ENCODE measurements at regions not wholly inside any gene's neighbourhood (a gene's known extent, or its start where the extent isn't known, plus 50 kb on each side); places are given as distances from the start of the nearest gene placed in this dataset.

DNA sequence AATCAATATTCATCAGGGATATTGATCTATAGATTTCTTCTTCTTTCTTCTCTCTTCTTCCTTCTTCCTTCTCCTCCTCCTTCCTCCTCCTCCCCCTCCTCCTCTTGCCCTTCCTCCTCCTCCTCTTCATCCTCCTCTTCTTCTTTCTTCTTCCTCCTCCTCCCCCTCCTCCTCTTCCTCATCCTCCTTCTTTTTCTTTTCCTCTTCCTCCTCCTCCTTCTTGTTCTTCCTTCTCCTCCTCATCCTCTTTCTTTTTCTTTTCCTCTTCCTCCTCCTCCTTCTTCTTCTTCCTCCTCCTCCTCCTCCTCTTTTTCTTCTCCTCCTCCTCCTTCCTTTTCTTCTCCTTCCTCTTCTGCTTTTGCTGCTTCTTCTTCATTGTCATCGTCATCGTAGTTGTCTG, 52.4 kb upstream of the SERINC1 start:
- no peak overlapping the region for H3K4me3 ChIP-seq (ENCODE audit: low read length)
- TF ChIP-seq, protein P1, sequence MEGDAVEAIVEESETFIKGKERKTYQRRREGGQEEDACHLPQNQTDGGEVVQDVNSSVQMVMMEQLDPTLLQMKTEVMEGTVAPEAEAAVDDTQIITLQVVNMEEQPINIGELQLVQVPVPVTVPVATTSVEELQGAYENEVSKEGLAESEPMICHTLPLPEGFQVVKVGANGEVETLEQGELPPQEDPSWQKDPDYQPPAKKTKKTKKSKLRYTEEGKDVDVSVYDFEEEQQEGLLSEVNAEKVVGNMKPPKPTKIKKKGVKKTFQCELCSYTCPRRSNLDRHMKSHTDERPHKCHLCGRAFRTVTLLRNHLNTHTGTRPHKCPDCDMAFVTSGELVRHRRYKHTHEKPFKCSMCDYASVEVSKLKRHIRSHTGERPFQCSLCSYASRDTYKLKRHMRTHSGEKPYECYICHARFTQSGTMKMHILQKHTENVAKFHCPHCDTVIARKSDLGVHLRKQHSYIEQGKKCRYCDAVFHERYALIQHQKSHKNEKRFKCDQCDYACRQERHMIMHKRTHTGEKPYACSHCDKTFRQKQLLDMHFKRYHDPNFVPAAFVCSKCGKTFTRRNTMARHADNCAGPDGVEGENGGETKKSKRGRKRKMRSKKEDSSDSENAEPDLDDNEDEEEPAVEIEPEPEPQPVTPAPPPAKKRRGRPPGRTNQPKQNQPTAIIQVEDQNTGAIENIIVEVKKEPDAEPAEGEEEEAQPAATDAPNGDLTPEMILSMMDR (conservative IDR thresholded peaks at IDR 0.05; ENCODE audit: low read depth, low read length): no peak
- DNase-seq (ENCODE audit: low read depth): no peak

DNA sequence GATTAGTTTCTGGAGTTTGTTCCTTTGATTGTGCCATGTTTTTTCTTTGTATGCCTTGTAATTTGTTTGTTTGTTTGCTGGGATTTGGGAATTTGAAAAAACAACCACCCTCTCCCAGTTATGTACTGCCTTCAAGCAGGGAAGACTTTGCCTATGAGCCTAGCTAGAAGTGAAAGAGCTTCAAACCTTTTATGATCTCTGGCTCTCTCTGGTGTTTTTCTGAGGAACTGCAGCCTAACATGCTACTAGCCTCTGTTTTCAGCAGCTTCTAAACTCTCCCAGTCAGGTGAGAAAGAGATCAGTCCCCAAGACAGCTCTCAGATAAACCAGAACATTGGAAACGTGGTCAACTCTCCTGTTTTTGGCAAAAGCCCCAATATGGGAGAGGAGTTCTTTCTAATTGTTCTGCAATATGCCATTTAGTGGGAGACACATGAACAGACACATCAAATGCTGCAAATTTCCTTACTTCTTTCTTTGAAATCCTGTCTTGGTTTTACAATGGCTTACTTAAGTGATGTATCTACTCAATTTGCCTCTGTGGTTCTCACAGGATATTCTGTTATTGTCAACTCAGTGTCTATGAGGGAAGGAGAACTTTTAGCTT, 58.9 kb upstream of the SERINC1 start:
- DNase-seq (ENCODE audit: low read depth): peak; percentile 16
- TF ChIP-seq, protein P1 (conservative IDR thresholded peaks at IDR 0.05; ENCODE audit: low read depth, low read length): peak; percentile 98

DNA sequence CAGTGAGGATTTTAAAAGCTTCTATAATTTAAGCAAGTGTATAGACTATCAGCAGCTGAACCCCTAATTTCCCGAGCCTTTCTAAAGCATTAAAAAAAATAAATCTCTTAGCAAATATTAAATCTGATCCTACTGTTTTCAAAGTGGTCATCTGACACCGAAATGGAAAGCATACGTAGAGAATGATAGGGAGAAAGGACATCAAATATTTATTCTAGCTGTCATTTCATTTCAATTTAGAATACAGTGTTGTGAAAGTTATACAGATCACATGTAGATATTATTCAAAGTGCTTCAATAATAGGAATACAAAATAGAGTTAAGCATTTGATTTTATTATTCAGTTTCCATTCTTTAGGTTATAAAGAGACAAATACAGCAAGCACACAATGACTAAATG, 61.9 kb upstream of the PKIB start:
- TF ChIP-seq, protein P1 (conservative IDR thresholded peaks at IDR 0.05; ENCODE audit: low read depth, low read length): no peak
- no peak for DNase-seq (ENCODE audit: low read depth)

More for the DNA sequence above, 58.9 kb upstream of the SERINC1 start:
- no peak overlapping the region for H3K4me3 ChIP-seq (ENCODE audit: low read length)

DNA sequence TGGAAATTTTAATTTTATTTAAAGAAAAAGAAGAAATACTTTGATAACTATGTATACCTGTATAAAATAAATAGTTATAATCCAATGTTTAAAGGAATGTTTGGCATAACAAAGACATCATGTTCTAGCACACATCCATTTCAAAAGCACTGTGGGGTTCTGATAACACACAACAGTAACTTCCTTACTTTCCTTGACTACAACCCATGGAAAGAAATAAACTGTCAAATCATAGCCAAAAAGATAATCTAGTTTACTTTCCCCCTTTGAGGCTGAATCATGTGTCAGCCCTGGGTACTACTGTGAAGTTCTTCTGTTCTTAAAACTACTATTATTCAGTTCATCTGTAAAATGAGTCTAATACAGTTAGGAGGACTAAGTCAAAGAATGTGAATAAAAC, 61.4 kb upstream of the PKIB start:
- no peak for DNase-seq (ENCODE audit: low read depth)
- TF ChIP-seq, protein P1 (conservative IDR thresholded peaks at IDR 0.05; ENCODE audit: low read depth, low read length): no peak
- no peak overlapping the region for H3K4me3 ChIP-seq (ENCODE audit: low read length)

More for the DNA sequence above, 61.9 kb upstream of the PKIB start:
- H3K4me3 ChIP-seq (ENCODE audit: low read length): no peak overlapping the region

DNA sequence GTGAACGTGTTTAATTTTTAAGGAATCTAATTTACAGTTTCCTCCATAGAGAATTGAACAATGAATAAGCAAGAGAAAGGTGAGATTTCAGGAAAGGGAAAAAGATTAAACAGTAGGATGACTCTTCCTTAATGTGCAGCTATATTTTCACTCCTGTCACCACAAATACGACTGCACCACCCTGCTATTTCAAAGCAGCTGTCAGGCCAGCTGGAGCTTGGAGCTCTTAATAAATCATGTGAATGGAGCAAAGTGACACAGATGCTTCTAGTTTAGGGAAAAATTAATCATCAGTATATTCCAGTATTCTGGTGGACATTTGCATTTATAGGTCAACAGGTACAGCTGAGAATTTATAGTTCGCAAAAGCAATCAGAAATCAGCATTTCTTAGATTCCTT, 56.5 kb upstream of the PKIB start:
- DNase-seq (ENCODE audit: low read depth): no peak
- TF ChIP-seq, protein P1 (conservative IDR thresholded peaks at IDR 0.05; ENCODE audit: low read depth, low read length): no peak
- no peak overlapping the region for H3K4me3 ChIP-seq (ENCODE audit: low read length)

DNA sequence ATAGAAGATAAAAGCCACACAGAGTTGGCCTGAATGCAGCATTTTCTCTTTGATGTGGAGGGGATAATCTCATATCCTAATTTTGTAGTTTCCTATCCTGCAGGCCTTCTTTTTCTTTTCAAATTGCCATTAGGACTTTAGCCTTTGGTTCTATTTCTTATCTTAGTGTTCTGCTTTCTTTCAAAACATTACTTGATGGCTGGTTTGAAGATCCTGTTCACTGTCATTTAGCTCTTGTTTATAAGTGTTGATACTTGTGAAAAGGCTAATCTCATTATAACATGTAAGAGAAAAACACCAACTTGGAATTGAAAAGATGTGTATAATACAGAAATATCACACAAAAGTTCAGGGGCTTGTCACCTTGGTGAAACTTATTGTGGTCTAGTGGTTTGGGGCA, 54.6 kb upstream of the PKIB start:
- TF ChIP-seq, protein P1 (conservative IDR thresholded peaks at IDR 0.05; ENCODE audit: low read depth, low read length): no peak
- H3K4me3 ChIP-seq (ENCODE audit: low read length): no peak overlapping the region
- no peak for DNase-seq (ENCODE audit: low read depth)

DNA sequence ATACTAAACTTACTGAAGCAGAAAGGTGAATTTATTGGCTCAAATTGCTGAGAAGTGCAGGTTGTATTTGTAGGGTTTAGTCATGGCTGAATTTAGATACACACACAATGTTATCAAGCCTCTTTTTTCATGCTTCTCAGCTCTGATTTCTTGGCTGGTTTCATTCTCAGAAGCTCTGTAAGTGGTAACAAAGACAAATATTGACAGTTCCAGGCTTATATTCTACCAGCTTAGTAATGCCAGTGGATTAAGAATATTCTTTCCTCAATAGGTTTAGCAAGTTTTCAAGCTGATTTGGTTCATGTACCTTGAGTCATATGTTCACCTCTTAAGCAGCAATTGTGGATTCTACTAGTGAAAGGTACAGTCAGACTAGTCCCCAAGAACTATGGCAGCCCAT, 52.1 kb upstream of the PKIB start:
- no peak for DNase-seq (ENCODE audit: low read depth)
- TF ChIP-seq, protein P1 (conservative IDR thresholded peaks at IDR 0.05; ENCODE audit: low read depth, low read length): no peak
- H3K4me3 ChIP-seq (ENCODE audit: low read length): no peak overlapping the region

Data from retinal pigment epithelial cell (primary cell).